ENCODE measurements at regions not wholly inside any gene's neighbourhood (a gene's known extent, or its start where the extent isn't known, plus 50 kb on each side); places are given as distances from the start of the nearest gene placed in this dataset.
"Not testable (repeated sequence)": the region's sequence is repeated elsewhere in the genome, so short reads cannot be mapped to it uniquely, and the experiment has no call there.

DNA sequence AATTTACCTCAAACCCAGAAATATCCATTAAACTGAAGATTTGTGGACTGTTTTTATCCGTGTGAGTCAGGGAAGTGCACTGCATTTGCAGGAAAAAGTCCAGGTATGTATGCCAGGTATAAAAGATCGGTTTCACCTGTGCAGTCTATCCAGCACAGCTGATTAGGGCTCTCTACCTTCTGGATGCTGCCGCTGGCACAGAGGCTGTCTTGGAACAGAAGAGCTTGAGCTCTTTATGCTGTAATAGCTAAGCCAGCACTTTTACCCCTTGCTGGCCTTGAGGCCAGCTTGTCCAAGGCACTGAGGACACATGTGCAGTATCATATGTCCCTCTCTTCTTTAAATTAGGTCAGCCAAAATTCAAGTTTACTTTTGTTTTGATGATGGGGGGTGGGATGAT is 851.0 kb downstream of the DIAPH3 start:
- Histone ChIP-seq H3K4me1 (no peaks in the 10 kb centered on the region; the same call in 1 of the 2 replicates), H3K4me3 (ENCODE audit: low read depth, low read length) (no peak overlapping the region), H3K9me3 (no peaks in the 10 kb centered on the region), H3K27me3 (no peaks in the 10 kb centered on the region), H3K36me3 (no peaks in the 10 kb centered on the region)
- DNase-seq = no peak
- TF ChIP-seq, protein P1, sequence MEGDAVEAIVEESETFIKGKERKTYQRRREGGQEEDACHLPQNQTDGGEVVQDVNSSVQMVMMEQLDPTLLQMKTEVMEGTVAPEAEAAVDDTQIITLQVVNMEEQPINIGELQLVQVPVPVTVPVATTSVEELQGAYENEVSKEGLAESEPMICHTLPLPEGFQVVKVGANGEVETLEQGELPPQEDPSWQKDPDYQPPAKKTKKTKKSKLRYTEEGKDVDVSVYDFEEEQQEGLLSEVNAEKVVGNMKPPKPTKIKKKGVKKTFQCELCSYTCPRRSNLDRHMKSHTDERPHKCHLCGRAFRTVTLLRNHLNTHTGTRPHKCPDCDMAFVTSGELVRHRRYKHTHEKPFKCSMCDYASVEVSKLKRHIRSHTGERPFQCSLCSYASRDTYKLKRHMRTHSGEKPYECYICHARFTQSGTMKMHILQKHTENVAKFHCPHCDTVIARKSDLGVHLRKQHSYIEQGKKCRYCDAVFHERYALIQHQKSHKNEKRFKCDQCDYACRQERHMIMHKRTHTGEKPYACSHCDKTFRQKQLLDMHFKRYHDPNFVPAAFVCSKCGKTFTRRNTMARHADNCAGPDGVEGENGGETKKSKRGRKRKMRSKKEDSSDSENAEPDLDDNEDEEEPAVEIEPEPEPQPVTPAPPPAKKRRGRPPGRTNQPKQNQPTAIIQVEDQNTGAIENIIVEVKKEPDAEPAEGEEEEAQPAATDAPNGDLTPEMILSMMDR (IDR thresholded peaks at IDR 0.05; ENCODE audit: low read depth, low read length) = no peak

DNA sequence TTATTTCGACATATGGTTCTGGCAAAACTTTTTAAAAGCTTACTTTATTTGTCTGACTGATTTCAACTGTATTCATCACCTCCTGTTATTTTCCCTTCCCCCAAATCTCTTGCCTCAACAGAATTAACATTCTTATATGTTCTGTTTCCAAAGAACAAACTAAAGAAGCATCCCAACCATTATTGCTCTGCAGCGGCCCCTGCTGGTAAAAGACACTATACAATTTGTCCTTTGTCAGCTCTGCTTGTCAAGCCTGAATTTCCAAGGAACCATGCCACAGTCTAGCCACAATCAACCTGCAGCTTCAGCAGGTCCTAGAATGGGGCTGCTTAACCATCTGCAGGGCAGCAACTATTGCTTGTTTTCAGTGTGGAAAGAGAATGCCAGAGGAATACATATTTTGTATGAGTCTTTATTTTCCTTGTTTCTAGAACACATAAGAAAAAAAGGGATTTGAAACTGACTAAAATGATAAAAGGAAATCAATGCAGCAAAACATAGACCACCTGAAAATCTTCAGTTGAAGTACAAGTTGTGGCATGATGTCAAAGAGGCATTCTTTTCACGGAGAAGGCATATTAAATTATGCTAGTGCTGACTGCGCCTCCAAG is 845.3 kb downstream of the DIAPH3 start:
- Histone ChIP-seq H3K36me3 (no peaks in the 10 kb centered on the region), H3K9me3 (no peaks in the 10 kb centered on the region), H3K4me1 (peaks cover 10% of the 10 kb centered on the region), H3K4me3 (ENCODE audit: low read depth, low read length) (no peak overlapping the region), H3K27me3 (no peaks in the 10 kb centered on the region)
- DNase-seq = peak; percentile 88
- TF ChIP-seq, protein P1 (IDR thresholded peaks at IDR 0.05; ENCODE audit: low read depth, low read length) = peak; percentile 89

DNA sequence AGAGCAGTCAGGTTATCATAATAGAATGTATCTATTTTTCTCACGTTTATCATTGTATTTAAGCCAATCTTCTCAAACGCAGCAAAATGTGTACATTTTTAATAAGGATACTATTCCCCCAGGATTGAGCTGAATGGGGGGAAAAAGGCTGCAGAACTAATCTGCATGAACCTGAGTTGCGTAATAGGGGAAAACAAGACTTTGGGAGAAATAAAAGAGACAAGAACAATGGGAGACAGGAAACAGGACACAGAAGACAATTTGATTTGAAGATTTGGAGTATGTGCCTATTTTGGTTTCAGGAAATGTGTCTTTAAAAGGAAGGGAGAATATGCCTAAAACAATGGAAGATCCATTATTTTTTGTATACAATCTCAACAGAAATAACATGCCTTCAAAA is 844.5 kb downstream of the DIAPH3 start:
- no peak for DNase-seq
- TF ChIP-seq, protein P1 (IDR thresholded peaks at IDR 0.05; ENCODE audit: low read depth, low read length) = no peak
- no peaks in the 10 kb centered on the region for H3K36me3 ChIP-seq
- H3K27me3 ChIP-seq = no peaks in the 10 kb centered on the region
- peaks cover 10% of the 10 kb centered on the region for H3K4me1 ChIP-seq
- no peak overlapping the region for H3K4me3 ChIP-seq (ENCODE audit: low read depth, low read length)
- no peaks in the 10 kb centered on the region for H3K9me3 ChIP-seq

DNA sequence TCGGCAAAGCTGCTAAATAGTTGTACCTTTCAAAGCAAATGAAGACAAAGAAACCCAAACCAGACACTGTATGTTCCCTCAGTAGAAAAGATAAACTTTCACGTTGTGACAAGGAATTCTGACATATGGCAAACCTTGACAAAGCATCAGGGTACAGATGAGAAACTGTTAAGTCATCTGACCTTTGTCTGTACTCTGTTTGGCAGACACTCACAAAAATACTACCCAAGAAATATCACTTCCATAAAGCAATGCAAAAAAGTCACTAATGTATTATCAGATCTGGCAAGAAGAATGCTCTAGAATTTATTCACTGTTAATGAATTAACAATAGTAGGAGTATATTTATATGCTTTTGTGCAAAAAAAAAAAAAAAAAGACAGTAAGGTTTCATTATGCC is 843.7 kb downstream of the DIAPH3 start:
- TF ChIP-seq, protein P1 (IDR thresholded peaks at IDR 0.05; ENCODE audit: low read depth, low read length) = no peak
- no peak for DNase-seq
- no peak overlapping the region for H3K4me3 ChIP-seq (ENCODE audit: low read depth, low read length)
- H3K9me3 ChIP-seq = no peaks in the 10 kb centered on the region
- H3K4me1 ChIP-seq = peaks cover 10% of the 10 kb centered on the region
- no peaks in the 10 kb centered on the region for H3K27me3 ChIP-seq
- H3K36me3 ChIP-seq = no peaks in the 10 kb centered on the region

DNA sequence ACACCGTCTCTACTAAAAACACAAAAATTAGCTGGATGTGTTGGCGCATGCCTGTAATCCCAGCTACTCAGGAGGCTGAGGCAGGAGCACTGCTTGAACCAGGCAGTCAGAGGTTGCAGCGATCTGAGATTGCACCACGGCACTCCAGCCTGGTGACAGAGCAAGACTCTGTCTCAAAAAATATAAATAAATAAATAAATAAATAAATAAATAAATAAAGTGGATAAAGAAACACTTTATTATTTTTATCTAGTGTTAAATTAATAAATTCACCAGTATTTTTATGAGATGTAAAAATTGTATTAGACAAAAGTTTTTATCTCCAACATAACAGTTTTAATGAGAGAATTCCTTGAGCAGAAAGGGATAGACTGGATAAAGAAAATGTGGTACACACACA is 839.3 kb downstream of the DIAPH3 start:
- not testable (repeated sequence) for H3K4me1 ChIP-seq, H3K36me3 ChIP-seq, H3K9me3 ChIP-seq

DNA sequence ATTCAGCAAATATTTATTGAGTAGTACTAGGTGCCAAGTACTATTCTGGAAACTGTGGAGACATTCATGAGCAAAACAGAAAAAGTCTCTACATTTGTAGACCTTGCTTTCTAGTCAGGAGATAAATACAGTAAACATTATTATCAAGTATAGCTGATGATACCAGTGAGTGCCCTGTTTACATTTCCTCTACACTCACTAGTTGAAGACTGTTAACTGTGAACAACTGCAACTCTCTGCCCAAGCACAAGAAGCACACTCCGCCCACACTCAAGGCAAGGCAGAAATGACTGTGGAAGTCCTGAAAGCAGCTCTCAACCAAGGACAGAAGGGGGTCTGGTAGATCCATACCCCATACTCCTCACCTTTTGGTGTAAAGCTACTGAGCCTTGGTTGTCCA is 837.0 kb downstream of the DIAPH3 start:
- DNase-seq = no peak
- TF ChIP-seq, protein P1 (IDR thresholded peaks at IDR 0.05; ENCODE audit: low read depth, low read length) = no peak
- H3K4me3 ChIP-seq (ENCODE audit: low read depth, low read length) = no peak overlapping the region
- H3K27me3 ChIP-seq = no peaks in the 10 kb centered on the region
- H3K36me3 ChIP-seq = no peaks in the 10 kb centered on the region
- 0 out of 2 replicates have a peak, but pooled peaks cover 3% of the 10 kb centered on the region for H3K9me3 ChIP-seq
- H3K4me1 ChIP-seq = no peaks in the 10 kb centered on the region

More for the DNA sequence above, 839.3 kb downstream of the DIAPH3 start:
- H3K4me3 ChIP-seq (ENCODE audit: low read depth, low read length); H3K27me3 ChIP-seq; DNase-seq: not testable (repeated sequence)

All from BE2C (cell line).